ENCODE measurements at regions not wholly inside any gene's neighbourhood (a gene's known extent, or its start where the extent isn't known, plus 50 kb on each side); places are given as distances from the start of the nearest gene placed in this dataset.

GRCh38 chr7:20561908-20562307 lies 53.6 kb upstream of the ABCB5 start:
- TF ChIP-seq EP300 (IDR thresholded peaks at IDR 0.05; ENCODE audit: low read depth) = no peak
- no peak for TF ChIP-seq POLR2AphosphoS5 (IDR thresholded peaks at IDR 0.05)
- no peak for TF ChIP-seq POLR2A (IDR thresholded peaks at IDR 0.05)
- TF ChIP-seq, protein P1, sequence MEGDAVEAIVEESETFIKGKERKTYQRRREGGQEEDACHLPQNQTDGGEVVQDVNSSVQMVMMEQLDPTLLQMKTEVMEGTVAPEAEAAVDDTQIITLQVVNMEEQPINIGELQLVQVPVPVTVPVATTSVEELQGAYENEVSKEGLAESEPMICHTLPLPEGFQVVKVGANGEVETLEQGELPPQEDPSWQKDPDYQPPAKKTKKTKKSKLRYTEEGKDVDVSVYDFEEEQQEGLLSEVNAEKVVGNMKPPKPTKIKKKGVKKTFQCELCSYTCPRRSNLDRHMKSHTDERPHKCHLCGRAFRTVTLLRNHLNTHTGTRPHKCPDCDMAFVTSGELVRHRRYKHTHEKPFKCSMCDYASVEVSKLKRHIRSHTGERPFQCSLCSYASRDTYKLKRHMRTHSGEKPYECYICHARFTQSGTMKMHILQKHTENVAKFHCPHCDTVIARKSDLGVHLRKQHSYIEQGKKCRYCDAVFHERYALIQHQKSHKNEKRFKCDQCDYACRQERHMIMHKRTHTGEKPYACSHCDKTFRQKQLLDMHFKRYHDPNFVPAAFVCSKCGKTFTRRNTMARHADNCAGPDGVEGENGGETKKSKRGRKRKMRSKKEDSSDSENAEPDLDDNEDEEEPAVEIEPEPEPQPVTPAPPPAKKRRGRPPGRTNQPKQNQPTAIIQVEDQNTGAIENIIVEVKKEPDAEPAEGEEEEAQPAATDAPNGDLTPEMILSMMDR (IDR thresholded peaks at IDR 0.05) = no peak
- Histone ChIP-seq H3K27me3 (no peaks in the 10 kb centered on the region), H3K27ac (no peak overlapping the region), H3K4me1 (no peaks in the 10 kb centered on the region), H3K4me3 (no peak overlapping the region), H3K36me3 (no peaks in the 10 kb centered on the region), H3K9me3 (no peaks in the 10 kb centered on the region)
- in situ Hi-C loops (cut with MboI; ENCODE audit: low pct_ligation_motif_present in 1 of 4, low pct_unique_long_range_greater_than_20kb in 1 of 4, low sequenced_read_pairs in 3 of 4) = no loop called here
- DNase-seq = no peak
- intact Hi-C loops (cut with DNase I; ENCODE audit: low total_unique reads) = no loop called here

- no peaks in the 10 kb centered on the region for H3K4me1 ChIP-seq
- in situ Hi-C loops (cut with MboI; ENCODE audit: low pct_ligation_motif_present in 1 of 4, low pct_unique_long_range_greater_than_20kb in 1 of 4, low sequenced_read_pairs in 3 of 4) = no loop called here
- WGBS, 2 donors (ENCODE audit: low coverage in 1 of 2) = 68 to 81% methylated on average over 4 of the region's 4 CpGs
Measured at GRCh38 chr7:20562461-20562860, 53.0 kb upstream of the ABCB5 start.

More at GRCh38 chr7:20562461-20562860, 53.0 kb upstream of the ABCB5 start:
- TF ChIP-seq, protein P1 (IDR thresholded peaks at IDR 0.05) = no peak
- TF ChIP-seq POLR2A (IDR thresholded peaks at IDR 0.05) (no peak), EP300 (IDR thresholded peaks at IDR 0.05; ENCODE audit: low read depth) (no peak), POLR2AphosphoS5 (IDR thresholded peaks at IDR 0.05) (no peak)
- intact Hi-C loops (cut with DNase I; ENCODE audit: low total_unique reads) = no loop called here
- H3K9me3 ChIP-seq = no peaks in the 10 kb centered on the region
- H3K4me3 ChIP-seq = no peak overlapping the region
- no peak overlapping the region for H3K27ac ChIP-seq
- no peaks in the 10 kb centered on the region for H3K27me3 ChIP-seq
- H3K36me3 ChIP-seq = no peaks in the 10 kb centered on the region
- DNase-seq = no peak
